Thyroid gland (tissue), 4 donors: ENCODE measurements at regions not wholly inside any gene's neighbourhood (a gene's known extent, or its start where the extent isn't known, plus 50 kb on each side); places are given as distances from the start of the nearest gene placed in this dataset.

Experiments
- POLR2A ChIP-seq, 2 donors: fragments of 450-650 bp; IDR thresholded peaks; one replicate each; pipeline ENCODE4 v1.6.1; 2017; ENCODE audit warnings: antibody characterized with exemption in 2 of 2, mild to moderate bottlenecking in 2 of 2, moderate library complexity in 1 of 2
- TF ChIP-seq, protein P1 (sequence below), 6 experiments: fragments of 200-600 bp in 3 of 6; fragments of 450-650 bp in 3 of 6; sonication (generic) in 3 of 6; IDR thresholded peaks; one replicate each; pipeline ENCODE4 v1.5.1; 2016 to 2019; ENCODE audit warnings: antibody characterized with exemption in 6 of 6, mild to moderate bottlenecking in 2 of 6, inconsistent platforms in 1 of 6, moderate library complexity in 1 of 6

DNA sequence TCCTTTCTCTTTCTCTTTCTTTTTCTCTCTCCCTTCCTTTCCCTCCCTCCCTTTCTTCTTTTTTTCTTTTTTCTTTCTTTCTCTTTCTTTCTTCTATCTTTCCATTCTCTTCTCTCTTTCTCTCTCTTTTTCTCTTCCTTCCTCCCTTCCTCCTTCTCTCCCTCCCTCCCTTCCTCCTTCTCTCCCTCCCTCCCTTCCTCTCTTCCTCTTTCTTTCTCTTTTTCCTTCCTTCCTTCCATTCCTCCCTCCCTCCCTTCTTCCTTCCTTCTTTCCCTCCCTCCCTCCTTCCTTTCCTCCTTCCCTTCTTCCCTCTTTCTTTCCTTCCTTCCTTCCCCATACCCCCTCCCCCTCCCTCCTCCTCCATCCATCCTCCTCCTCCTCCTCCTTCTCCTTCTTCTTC is 243.3 kb upstream of the CTNND2 start:
- TF ChIP-seq POLR2A (IDR thresholded peaks at IDR 0.05), result no peak
- TF ChIP-seq, protein P1, sequence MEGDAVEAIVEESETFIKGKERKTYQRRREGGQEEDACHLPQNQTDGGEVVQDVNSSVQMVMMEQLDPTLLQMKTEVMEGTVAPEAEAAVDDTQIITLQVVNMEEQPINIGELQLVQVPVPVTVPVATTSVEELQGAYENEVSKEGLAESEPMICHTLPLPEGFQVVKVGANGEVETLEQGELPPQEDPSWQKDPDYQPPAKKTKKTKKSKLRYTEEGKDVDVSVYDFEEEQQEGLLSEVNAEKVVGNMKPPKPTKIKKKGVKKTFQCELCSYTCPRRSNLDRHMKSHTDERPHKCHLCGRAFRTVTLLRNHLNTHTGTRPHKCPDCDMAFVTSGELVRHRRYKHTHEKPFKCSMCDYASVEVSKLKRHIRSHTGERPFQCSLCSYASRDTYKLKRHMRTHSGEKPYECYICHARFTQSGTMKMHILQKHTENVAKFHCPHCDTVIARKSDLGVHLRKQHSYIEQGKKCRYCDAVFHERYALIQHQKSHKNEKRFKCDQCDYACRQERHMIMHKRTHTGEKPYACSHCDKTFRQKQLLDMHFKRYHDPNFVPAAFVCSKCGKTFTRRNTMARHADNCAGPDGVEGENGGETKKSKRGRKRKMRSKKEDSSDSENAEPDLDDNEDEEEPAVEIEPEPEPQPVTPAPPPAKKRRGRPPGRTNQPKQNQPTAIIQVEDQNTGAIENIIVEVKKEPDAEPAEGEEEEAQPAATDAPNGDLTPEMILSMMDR (IDR thresholded peaks at IDR 0.05), result no peak
